Hepatocyte (in vitro differentiated cells): ENCODE measurements at regions not wholly inside any gene's neighbourhood (a gene's known extent, or its start where the extent isn't known, plus 50 kb on each side); places are given as distances from the start of the nearest gene placed in this dataset.

Experiments used
- EZH2 ChIP-seq: fragments of 200-600 bp; sonication (generic); IDR thresholded peaks from 2 replicates; pipeline ENCODE4 v1.6.1; 2016; ENCODE audit warnings: antibody characterized with exemption, mild to moderate bottlenecking, borderline replicate concordance
- EZH2phosphoT487 ChIP-seq: fragments of 200-600 bp; sonication (generic); IDR thresholded peaks from one replicate; pipeline ENCODE4 v1.6.1; 2018; ENCODE audit warnings: antibody characterized with exemption, mild to moderate bottlenecking, low read depth, moderate library complexity; ENCODE audit not compliant: unreplicated experiment, severe bottlenecking
- TF ChIP-seq, protein P1 (sequence below): fragments of 200-600 bp; sonication (generic); IDR thresholded peaks from 2 replicates; pipeline ENCODE4 v1.5.1; 2016; ENCODE audit warnings: antibody characterized with exemption, mild to moderate bottlenecking; ENCODE audit not compliant: poor library complexity

DNA sequence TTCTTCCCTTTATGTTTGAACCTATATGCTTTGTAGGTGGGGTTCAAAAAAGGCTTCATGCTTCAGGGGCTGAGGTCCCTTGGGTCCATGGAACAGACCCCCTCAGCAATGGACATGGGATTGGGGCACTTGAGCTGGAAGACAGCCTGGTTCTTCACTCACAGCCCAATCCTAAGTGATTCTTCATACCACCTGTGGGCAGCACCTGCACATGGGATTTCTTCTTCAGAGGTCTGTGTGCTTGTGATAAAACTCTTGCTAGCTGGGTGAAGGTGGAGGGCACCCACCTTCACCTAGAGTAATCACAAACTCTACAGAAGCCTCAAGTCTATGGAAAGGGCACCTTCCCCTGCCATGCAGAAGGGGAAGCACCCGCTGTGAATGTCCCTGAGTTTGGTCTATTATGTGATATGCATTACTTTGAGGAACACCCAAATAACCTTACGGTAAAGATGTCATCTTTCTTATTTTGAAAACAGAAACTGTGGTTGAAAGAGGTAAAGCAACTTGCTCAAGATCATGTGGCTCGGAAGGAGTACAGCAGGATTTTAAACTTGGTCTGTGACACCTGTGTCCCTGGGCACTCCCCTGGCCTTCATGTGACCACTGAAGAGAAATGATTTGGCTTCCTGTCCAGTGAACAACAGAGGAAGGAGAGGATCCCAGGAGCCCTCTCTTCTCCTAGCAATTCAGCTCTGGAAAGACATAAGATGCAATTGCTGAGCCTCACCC lies 469.5 kb upstream of the ZMIZ1 start:
- TF ChIP-seq, protein P1, sequence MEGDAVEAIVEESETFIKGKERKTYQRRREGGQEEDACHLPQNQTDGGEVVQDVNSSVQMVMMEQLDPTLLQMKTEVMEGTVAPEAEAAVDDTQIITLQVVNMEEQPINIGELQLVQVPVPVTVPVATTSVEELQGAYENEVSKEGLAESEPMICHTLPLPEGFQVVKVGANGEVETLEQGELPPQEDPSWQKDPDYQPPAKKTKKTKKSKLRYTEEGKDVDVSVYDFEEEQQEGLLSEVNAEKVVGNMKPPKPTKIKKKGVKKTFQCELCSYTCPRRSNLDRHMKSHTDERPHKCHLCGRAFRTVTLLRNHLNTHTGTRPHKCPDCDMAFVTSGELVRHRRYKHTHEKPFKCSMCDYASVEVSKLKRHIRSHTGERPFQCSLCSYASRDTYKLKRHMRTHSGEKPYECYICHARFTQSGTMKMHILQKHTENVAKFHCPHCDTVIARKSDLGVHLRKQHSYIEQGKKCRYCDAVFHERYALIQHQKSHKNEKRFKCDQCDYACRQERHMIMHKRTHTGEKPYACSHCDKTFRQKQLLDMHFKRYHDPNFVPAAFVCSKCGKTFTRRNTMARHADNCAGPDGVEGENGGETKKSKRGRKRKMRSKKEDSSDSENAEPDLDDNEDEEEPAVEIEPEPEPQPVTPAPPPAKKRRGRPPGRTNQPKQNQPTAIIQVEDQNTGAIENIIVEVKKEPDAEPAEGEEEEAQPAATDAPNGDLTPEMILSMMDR = no peak
- TF ChIP-seq EZH2 = no peak
- no peak for TF ChIP-seq EZH2phosphoT487
